Heart left ventricle (tissue), 13 donors: ENCODE measurements at regions not wholly inside any gene's neighbourhood (a gene's known extent, or its start where the extent isn't known, plus 50 kb on each side); places are given as distances from the start of the nearest gene placed in this dataset.

ENCODE experiments used
- POLR2A ChIP-seq, 2 donors: fragments of 450-650 bp; IDR thresholded peaks; one replicate each; pipeline ENCODE4 v1.6.1; 2017; ENCODE audit warnings: antibody characterized with exemption in 2 of 2, mild to moderate bottlenecking in 2 of 2, moderate library complexity in 2 of 2
- TF ChIP-seq, protein P1 (sequence below), 12 donors: fragments of 200-600 bp; sonication (generic) in 4 of 12; IDR thresholded peaks; one replicate each; pipeline versions ENCODE4 v1.5.0 to v1.8.0; 2018 to 2022; ENCODE audit warnings: antibody characterized with exemption in 12 of 12, mild to moderate bottlenecking in 5 of 12
- donor health status: ischemic (EF 13 %, LVEDD 7.1; RV severe dilation, severe dysfunction).
- donor health status: DM: no; HTN: yes; CAD: no.
- donor health status: DM: no; HTN: no; CAD: no.
- donor health status: ischemic (EF 25% LVEDD 6.9; RV normal size, moderate dysfunction).
- donor health status: ischemic (EF 25% LVEDD 5.7; RV mildly dilated, moderate dysfunction).
- donor health status: ischemic (EF 35%, LVEDD 5.7; RV mildly dilated, moderate dysfunction).
- donor health status: nonischemic (EF 11% LVEDD 7.7; RV severe dilation, severe dysfunction).
- donor health status: DM: yes; HTN: yes; CAD: no.
- donor health status: PGD.
- donor health status: ischemic (EF 29% LVEDD 5.4; RV normal size, mild dysfunction).
- donor health status: nonischemic (EF 23%, LVEDD 6.1; RV moderate dilation, normal function).

DNA sequence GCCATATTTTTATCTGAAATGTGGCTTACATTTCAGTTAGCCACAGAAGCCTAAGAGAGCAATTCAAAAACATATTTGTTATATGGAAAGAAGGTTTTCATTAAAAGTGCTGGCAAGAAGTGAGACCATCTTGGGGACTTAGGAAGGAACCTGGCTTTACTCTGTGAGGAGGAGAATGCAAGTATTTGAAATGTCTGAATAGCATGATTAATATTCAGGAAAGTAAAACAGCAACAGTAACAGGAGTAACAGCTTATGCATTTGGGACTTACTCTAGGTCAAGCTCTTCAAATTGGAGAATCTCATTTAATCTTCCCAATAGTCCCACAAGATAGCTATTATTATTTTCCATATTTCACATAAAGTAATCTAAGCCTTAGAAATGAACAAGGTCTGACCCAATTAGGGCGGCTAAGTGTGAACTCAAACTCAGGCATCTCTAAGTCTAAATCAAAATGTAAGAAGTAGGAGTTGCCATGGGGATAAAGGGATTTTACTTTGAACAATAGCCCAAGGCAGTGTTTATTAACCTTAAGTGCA, 816.5 kb downstream of the BCKDHB start:
- TF ChIP-seq, protein P1, sequence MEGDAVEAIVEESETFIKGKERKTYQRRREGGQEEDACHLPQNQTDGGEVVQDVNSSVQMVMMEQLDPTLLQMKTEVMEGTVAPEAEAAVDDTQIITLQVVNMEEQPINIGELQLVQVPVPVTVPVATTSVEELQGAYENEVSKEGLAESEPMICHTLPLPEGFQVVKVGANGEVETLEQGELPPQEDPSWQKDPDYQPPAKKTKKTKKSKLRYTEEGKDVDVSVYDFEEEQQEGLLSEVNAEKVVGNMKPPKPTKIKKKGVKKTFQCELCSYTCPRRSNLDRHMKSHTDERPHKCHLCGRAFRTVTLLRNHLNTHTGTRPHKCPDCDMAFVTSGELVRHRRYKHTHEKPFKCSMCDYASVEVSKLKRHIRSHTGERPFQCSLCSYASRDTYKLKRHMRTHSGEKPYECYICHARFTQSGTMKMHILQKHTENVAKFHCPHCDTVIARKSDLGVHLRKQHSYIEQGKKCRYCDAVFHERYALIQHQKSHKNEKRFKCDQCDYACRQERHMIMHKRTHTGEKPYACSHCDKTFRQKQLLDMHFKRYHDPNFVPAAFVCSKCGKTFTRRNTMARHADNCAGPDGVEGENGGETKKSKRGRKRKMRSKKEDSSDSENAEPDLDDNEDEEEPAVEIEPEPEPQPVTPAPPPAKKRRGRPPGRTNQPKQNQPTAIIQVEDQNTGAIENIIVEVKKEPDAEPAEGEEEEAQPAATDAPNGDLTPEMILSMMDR (IDR thresholded peaks at IDR 0.05): no peak
- TF ChIP-seq POLR2A (IDR thresholded peaks at IDR 0.05): no peak
